H9 (cell line): ENCODE measurements at regions not wholly inside any gene's neighbourhood (a gene's known extent, or its start where the extent isn't known, plus 50 kb on each side); places are given as distances from the start of the nearest gene placed in this dataset.

Experiments used
- DNase-seq: peaks from one replicate; pipeline ENCODE4 v3.0.0-alpha.2; 2017
- H2AFZ ChIP-seq: one replicate; pipeline ENCODE4 v1.6.1; 2013; ENCODE audit warnings: mild to moderate bottlenecking, low read length, control low read depth, moderate library complexity
- H2AK5ac ChIP-seq: 2 replicates; pipeline ENCODE4 v1.6.1; 2013; ENCODE audit warnings: low read length, control low read depth, mixed read lengths; ENCODE audit not compliant: insufficient read length
- H2BK120ac ChIP-seq: one replicate; pipeline ENCODE4 v1.6.1; 2013; ENCODE audit warnings: low read depth, mild to moderate bottlenecking, low read length, control low read depth, inconsistent platforms; ENCODE audit not compliant: poor library complexity, severe bottlenecking
- H2BK12ac ChIP-seq: 2 replicates; pipeline ENCODE4 v1.6.1; 2013; ENCODE audit warnings: low read length, control low read depth, mixed read lengths, low read depth; ENCODE audit not compliant: insufficient read length
- H2BK15ac ChIP-seq: 2 replicates; pipeline ENCODE4 v1.6.1; 2013; ENCODE audit warnings: low read depth, low read length, control low read depth
- H2BK20ac ChIP-seq: one replicate; pipeline ENCODE4 v1.6.1; 2013; ENCODE audit warnings: low read depth, mild to moderate bottlenecking, low read length, control low read depth, inconsistent platforms; ENCODE audit not compliant: poor library complexity, severe bottlenecking
- H2BK5ac ChIP-seq: 2 replicates; pipeline ENCODE4 v1.6.1; 2013; ENCODE audit warnings: low read length, control low read depth, mixed read lengths; ENCODE audit not compliant: insufficient read length
- H3K14ac ChIP-seq: 2 replicates; pipeline ENCODE4 v1.6.1; 2013; ENCODE audit warnings: low read length, control low read depth; ENCODE audit not compliant: insufficient read depth
- H3K18ac ChIP-seq: 2 replicates; pipeline ENCODE4 v1.6.1; 2013; ENCODE audit warnings: low read depth, mild to moderate bottlenecking, mixed read lengths, low read length, control low read depth; ENCODE audit not compliant: insufficient read length
- H3K23ac ChIP-seq: 2 replicates; pipeline ENCODE4 v1.6.1; 2013; ENCODE audit warnings: low read length, control low read depth, mixed read lengths, low read depth; ENCODE audit not compliant: insufficient read length
- H3K23me2 ChIP-seq: 2 replicates; pipeline ENCODE4 v1.6.1; 2013; ENCODE audit warnings: low read depth, mild to moderate bottlenecking, mixed read lengths, low read length, control low read depth; ENCODE audit not compliant: insufficient read length, poor library complexity, severe bottlenecking
- H3K27ac ChIP-seq: 2 replicates; pipeline ENCODE4 v1.5.1; 2013; ENCODE audit warnings: low read length, control low read depth, mixed read lengths, low read depth; ENCODE audit not compliant: insufficient read length
- H3K27me3 ChIP-seq: 2 replicates; pipeline ENCODE4 v1.6.1; 2013; ENCODE audit warnings: low read length, control low read depth, inconsistent platforms; ENCODE audit not compliant: insufficient read depth
- H3K4ac ChIP-seq: 2 replicates; pipeline ENCODE4 v1.6.1; 2013; ENCODE audit warnings: low read depth, mild to moderate bottlenecking, control low read depth, inconsistent platforms, low read length, moderate library complexity
- H3K4me1 ChIP-seq: 2 replicates; pipeline ENCODE4 v1.6.1; 2013; ENCODE audit warnings: low read length, control low read depth, inconsistent platforms; ENCODE audit not compliant: insufficient read depth
- H3K4me2 ChIP-seq: 2 replicates; pipeline ENCODE4 v1.6.1; 2013; ENCODE audit warnings: low read length, control low read depth, mixed read lengths; ENCODE audit not compliant: insufficient read length, insufficient read depth
- H3K56ac ChIP-seq: 2 replicates; pipeline ENCODE4 v1.6.1; 2013; ENCODE audit warnings: low read depth, mild to moderate bottlenecking, mixed read lengths, low read length, control low read depth; ENCODE audit not compliant: insufficient read length
- H3K79me1 ChIP-seq: 2 replicates; pipeline ENCODE4 v1.6.1; 2013; ENCODE audit warnings: low read depth, mild to moderate bottlenecking, moderate library complexity, low read length, control low read depth, inconsistent platforms; ENCODE audit not compliant: insufficient read depth, poor library complexity, severe bottlenecking
- H3K79me2 ChIP-seq: 2 replicates; pipeline ENCODE4 v1.6.1; 2013; ENCODE audit warnings: low read length, control low read depth, inconsistent platforms; ENCODE audit not compliant: insufficient read depth
- H3K9ac ChIP-seq: 2 replicates; pipeline ENCODE4 v1.6.1; 2013; ENCODE audit warnings: low read length, control low read depth, mixed read lengths; ENCODE audit not compliant: insufficient read length; ENCODE audit errors: extremely low read depth
- H3K9me3 ChIP-seq: one replicate; pipeline ENCODE4 v1.6.1; 2013; ENCODE audit warnings: low read depth, low read length, inconsistent platforms; ENCODE audit not compliant: control insufficient read depth
- H3T11ph ChIP-seq: one replicate; pipeline ENCODE4 v1.6.1; 2013; ENCODE audit warnings: mild to moderate bottlenecking, low read length, control low read depth, inconsistent platforms
- H4K20me1 ChIP-seq: one replicate; pipeline ENCODE4 v1.6.1; 2013; ENCODE audit not compliant: control insufficient read depth, insufficient read length, insufficient read depth
- H4K5ac ChIP-seq: 2 replicates; pipeline ENCODE4 v1.6.1; 2013; ENCODE audit warnings: low read depth, mild to moderate bottlenecking, mixed read lengths, low read length, control low read depth; ENCODE audit not compliant: insufficient read length
- H4K8ac ChIP-seq: replicated peaks from 2 replicates; pipeline ENCODE4 v1.6.1; 2013; ENCODE audit warnings: low read length, control low read depth, mixed read lengths, low read depth; ENCODE audit not compliant: insufficient read length
- H4K91ac ChIP-seq: 2 replicates; pipeline ENCODE4 v1.6.1; 2013; ENCODE audit warnings: low read depth, mild to moderate bottlenecking, moderate library complexity, mixed read lengths, low read length, control low read depth; ENCODE audit not compliant: insufficient read length
- H3K27ac Mint-ChIP-seq, 3 experiments: 2 replicates in 2 of 3; 3 replicates in 1 of 3; pipeline ENCODE4 v1.8.0; 2020 to 2021; ENCODE audit warnings: mixed read lengths in 3 of 3, mild to moderate bottlenecking in 1 of 3, moderate library complexity in 1 of 3
- H3K27me3 Mint-ChIP-seq: 2 replicates; pipeline ENCODE4 v1.8.0; 2021; ENCODE audit warnings: low read depth, mild to moderate bottlenecking, moderate library complexity, mixed read lengths
- H3K36me3 Mint-ChIP-seq, 3 experiments: 2 replicates in 2 of 3; 3 replicates in 1 of 3; pipeline ENCODE4 v1.8.0; 2020 to 2021; ENCODE audit warnings: low read depth in 3 of 3, mixed read lengths in 3 of 3; ENCODE audit not compliant: insufficient read depth in 1 of 3
- H3K4me1 Mint-ChIP-seq, 2 experiments: 2 replicates each; pipeline ENCODE4 v1.8.0; 2020; ENCODE audit warnings: mixed read lengths in 2 of 2
- H3K4me3 Mint-ChIP-seq, 2 experiments: 2 replicates in 1 of 2; 3 replicates in 1 of 2; pipeline ENCODE4 v1.8.0; 2020 to 2021; ENCODE audit warnings: mild to moderate bottlenecking in 2 of 2, mixed read lengths in 2 of 2, moderate library complexity in 1 of 2
- H3K9me3 Mint-ChIP-seq, 2 experiments: 2 replicates in 1 of 2; 3 replicates in 1 of 2; pipeline ENCODE4 v1.8.0; 2020; ENCODE audit warnings: mild to moderate bottlenecking in 2 of 2, mixed read lengths in 2 of 2, moderate library complexity in 1 of 2
- CTCF ChIP-seq: fragments of 200-600 bp; sonication (generic); conservative IDR thresholded peaks from 3 replicates; pipeline ENCODE4 v1.8.0; 2021; ENCODE audit warnings: antibody characterized with exemption, mild to moderate bottlenecking
- WGBS: extraction: QIAGEN DNeasy Blood & Tissue Kit; methylation state at CpG from one replicate; pipeline ENCODE4 v1.1.7; 2013; ENCODE audit warnings: missing lambda C conversion rate, low lambda C conversion rate, mixed read lengths; ENCODE audit not compliant: insufficient read length; ENCODE audit errors: extremely low coverage; 5-methylcytosine and 5-hydroxymethylcytosine counted together

GRCh38 chr4:177986236-177986635, 544.0 kb upstream of the AGA start:
- no peak overlapping the region for H2BK5ac ChIP-seq
- no peak for TF ChIP-seq CTCF
- H3K14ac ChIP-seq, result no peak overlapping the region
- DNase-seq, result no peak
- no peak overlapping the region for H3K56ac ChIP-seq
- H3K23ac ChIP-seq, result no peak overlapping the region
- H2BK12ac ChIP-seq, result no peak overlapping the region
- Mint-ChIP-seq H3K4me3 (no peak overlapping the region), H3K27me3 (no peaks in the 10 kb centered on the region), H3K36me3 (no peaks in the 10 kb centered on the region), H3K27ac (no peak overlapping the region), H3K9me3 (no peaks in the 10 kb centered on the region), H3K4me1 (peaks cover 19 to 20% of the 10 kb centered on the region in 2 experiments)
- H4K8ac ChIP-seq, result no peak overlapping the region
- H4K5ac ChIP-seq, result no peak overlapping the region
- H2BK20ac ChIP-seq, result no peak overlapping the region
- no peak overlapping the region for H2AFZ ChIP-seq
- no peak overlapping the region for H3K4ac ChIP-seq
- H2BK15ac ChIP-seq, result no peak overlapping the region
- WGBS, result no CpG with 5 or more reads among the region's 1 CpG
- no peaks in the 10 kb centered on the region for H3K9me3 ChIP-seq
- no peaks in the 10 kb centered on the region for H4K20me1 ChIP-seq
- H4K91ac ChIP-seq, result no peak overlapping the region
- no peak overlapping the region for H2AK5ac ChIP-seq
- no peaks in the 10 kb centered on the region for H3K23me2 ChIP-seq
- H3K79me1 ChIP-seq, result no peaks in the 10 kb centered on the region
- no peak overlapping the region for H3K9ac ChIP-seq
- no peak overlapping the region for H3T11ph ChIP-seq
- H2BK120ac ChIP-seq, result no peak overlapping the region
- no peaks in the 10 kb centered on the region for H3K79me2 ChIP-seq
- no peaks in the 10 kb centered on the region for H3K27me3 ChIP-seq
- H3K27ac ChIP-seq, result no peak overlapping the region
- H3K18ac ChIP-seq, result no peak overlapping the region
- H3K4me1 ChIP-seq, result no peaks in the 10 kb centered on the region
- no peak overlapping the region for H3K4me2 ChIP-seq
